NCI-H2107 treated with DMSO at 0.1 percent for 48 hours (cell line): ENCODE measurements at regions not wholly inside any gene's neighbourhood (a gene's known extent, or its start where the extent isn't known, plus 50 kb on each side); places are given as distances from the start of the nearest gene placed in this dataset.

ENCODE experiments used
- DNase-seq: peaks from one replicate; lab custom pipeline; 2025; ENCODE audit not compliant: unreplicated experiment; lab: John Stamatoyannopoulos, UW

DNA sequence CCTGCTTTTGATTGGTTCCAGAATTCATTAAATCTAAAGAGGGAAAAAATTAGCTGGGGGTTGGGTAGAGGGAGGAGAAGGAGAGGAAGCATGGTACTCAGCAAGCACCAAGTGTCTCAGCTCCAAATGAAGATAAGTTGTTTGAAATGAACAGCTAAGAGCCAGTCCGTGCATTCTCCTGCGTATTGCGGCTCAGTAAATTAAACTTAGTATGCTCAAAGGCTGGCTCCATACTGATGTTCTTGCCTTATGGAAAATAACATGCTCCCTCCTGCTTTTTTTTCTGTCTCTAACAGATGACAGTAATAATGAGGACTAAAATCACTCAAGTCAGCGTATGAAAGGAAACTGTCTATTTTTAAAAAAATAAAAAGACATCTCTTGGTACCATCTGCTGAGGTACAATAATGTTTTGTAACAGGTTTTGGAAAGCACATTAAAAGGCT lies 161.0 kb downstream of the SPATA31D1 start:
- DNase-seq: no peak

DNA sequence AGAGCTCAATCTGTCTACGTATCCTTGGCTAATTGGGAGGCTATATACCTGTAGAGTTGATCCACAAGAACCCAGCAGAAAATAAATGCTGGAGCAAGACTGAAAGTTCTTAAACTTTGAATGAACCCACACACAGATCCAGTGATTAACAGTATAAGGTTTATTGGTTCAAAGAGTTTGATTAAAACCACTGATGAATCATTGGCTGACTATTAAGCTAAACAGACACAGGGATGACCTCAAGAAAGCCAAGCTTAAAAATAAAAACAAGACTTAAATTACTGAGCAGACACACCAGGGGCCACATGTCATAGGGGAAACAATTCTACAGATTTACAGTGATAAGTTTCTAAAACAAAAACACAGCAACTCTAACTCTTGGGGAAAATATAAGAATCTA lies 163.6 kb downstream of the SPATA31D1 start:
- DNase-seq: no peak

DNA sequence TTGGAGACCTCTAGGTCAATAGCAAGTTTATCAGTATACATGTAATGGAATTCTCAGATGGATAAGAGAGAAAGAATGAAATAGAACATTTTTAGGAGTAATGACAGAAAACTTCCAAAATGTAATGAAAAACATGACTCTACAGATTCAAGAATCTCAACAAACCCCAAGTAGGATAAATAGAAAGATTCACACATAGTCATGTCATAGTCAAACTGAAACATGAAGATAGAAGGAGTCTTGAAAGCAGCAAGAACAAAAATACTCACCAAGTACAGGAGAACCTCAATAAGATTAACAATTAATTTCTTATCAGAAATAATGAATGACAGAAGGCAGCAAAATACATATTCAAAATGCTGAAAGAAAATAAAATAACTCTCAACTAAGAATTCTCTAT lies 164.5 kb downstream of the SPATA31D1 start:
- no peak for DNase-seq

DNA sequence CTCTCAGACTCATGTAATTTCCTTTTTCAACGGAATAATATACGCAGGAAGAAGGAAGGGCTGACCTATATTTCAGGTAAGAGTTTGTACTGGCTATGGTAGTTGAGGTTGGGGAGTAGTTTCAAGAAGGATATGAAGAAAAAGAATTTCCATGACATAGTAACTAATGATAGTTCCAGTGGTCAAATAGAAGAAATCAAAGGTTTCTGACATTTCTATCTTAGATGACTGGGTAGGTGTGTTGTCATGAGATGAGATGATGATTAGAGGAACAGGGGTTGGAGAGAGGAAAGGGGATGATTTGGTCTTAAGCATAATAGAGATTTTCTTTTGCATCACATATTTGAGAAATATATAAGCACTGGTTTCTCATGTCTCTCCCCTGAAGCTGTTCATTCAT lies 166.0 kb downstream of the SPATA31D1 start:
- DNase-seq: no peak

DNA sequence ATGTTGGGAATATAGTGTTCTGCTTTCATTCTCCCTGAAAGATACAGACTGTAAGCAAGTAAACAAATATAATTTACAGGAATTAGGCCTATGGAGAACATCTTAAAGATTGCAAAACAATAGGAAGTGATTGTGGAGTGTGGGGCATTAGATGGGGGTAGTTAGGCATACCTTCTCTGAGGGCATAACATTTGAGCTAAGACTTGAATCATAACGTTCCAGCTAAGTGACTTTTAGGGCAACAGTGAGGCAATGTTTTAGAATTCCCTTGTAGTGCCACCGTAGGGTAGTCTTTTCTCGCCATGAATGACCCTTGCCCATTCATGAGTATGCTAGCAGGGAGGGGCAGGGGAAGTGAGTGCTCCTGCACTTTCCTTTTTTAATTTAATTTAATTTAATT lies 173.3 kb downstream of the SPATA31D1 start:
- DNase-seq: no peak

DNA sequence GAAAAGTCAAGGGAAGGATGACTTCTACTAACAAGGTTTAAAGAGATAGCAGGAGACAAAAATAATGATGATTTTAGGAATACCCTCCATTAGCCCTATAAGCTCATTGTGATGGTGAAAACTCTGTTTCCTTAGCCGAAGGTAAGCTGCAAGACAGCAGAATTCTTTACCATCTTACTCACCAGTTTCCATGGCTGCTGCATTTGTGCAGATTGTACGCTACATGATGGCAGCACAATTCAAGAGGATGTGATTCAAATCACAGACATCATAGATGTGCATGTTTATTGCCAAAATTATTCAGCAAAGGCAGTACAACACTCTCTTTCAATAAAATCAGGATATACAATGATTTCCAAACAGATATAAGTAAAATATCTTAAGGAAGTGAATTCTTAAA lies 175.6 kb downstream of the SPATA31D1 start:
- DNase-seq: no peak

DNA sequence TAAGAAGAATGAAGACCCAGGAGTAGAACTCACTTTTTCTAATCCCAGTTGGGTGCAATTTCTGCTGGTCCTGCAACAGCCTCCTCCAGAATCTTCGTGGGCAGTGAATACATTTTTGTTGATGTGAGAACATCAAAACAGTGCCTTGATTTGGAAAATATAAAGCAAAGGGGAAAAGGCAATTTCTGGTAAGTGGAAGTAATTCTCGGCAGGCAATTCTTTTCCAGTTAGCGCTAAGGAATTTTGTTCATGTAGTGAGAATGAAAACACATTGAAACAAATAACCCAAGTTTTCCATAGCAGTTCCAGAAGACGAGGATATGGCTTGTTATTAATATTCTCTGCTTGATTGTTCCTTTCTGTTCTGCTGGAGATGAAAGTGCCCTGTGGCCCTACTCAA lies 178.7 kb downstream of the SPATA31D1 start:
- DNase-seq: no peak

DNA sequence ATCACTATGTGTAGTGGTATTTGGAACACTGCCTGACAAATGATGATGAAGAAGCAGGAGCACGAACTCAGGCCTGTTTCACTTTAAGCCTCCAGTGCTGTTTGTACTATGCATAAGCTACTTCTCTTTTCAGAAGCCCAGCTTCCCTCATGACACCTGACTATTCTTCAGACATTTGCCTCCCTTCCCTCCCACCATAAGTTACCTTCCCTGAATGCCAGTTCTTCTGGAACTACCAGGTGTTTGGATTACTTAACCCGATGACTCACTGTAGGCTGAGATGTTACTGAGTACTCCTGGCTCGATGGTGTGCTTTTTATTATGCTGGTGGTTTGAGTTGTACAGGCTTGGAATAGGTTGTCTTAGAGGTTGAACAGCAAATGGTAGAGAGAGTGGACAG lies 180.0 kb downstream of the SPATA31D1 start:
- no peak for DNase-seq

DNA sequence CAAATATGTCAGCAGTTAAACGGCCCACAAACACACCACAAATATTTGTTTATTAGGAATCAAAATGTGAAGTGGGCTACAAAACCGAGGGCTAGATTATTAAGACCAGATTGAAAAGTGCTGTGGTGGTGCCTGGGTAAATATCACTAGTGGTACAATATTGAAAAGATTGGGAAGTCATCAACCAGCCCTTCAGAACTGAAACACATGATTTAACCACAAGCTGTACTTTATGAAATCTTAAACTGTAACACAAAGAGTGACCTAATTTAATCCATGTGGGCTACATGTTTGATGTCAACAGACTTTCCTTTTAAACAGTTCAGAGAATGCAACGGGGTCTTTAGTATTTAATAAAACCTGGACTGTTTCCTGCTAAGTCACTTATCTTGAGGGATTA lies 182.3 kb downstream of the SPATA31D1 start:
- no peak for DNase-seq

DNA sequence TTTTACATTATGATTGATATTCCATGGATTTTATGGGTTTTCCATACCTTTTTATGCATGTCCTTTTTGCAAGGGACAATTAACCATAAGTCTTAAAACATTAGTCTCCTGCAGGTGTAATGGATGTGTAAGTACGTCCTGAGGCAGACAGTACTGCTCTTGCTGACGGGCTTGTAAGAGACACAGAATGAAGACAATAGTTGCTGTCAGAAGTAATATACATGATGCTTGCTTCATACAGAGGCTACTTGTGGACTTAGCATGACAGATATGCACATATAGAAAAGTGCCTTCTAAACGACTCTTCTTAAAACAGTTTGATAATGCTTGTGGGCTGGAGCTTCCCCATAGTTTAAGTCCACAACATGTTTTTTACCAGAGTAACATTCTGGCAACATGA lies 182.7 kb downstream of the SPATA31D1 start:
- no peak for DNase-seq

DNA sequence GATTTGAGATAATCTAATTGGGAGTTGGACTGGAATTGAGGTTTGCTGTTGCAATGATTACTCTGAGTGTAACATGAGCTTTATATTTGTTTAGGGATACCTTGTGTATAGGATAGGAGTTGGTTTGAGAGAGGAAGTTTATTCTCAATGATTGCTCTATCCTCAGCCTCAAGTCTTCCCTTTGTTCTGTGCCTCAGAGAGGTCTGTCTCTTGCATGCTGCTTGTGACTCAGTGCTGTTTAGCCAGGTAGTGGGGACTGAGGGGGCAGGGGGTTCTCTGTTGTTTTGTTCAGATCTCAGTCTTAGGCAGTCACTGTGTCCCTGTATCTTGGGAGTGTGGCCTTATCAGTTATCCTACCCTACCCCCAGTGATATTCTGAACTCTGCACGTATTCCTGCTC lies 192.1 kb downstream of the SPATA31D1 start:
- no peak for DNase-seq

DNA sequence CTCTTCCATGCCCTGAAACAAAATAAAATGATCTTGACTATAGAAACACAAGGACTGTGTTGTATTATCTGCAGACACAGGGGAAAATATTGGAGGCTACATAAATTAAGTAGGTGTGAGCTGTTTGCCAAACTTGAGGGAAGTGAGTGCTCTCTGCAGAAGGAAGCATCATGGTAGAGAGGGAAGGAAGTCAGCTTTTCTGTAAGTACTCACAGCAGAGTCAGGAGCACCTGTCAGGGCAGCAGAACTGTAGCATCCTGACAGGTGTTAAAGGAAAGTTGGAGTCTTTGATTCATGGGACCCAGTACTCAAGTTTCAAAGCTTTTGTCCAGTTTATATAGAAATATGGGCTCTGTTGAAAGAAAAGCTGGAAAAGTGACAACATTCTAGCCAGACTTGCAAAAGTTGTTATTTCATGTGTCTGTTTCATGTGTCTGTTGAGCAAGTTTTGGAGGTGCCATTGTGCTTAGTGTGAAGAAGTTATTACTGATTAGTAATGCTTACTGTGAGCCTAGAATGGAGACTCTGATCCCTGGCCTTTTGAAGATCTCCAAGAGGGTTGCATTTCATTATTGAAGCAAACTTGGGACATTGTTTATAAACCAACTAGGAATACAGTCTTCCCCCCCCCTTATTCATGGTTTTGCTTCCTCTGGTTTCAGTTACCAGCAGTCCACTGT lies 194.7 kb downstream of the SPATA31D1 start:
- no peak for DNase-seq

DNA sequence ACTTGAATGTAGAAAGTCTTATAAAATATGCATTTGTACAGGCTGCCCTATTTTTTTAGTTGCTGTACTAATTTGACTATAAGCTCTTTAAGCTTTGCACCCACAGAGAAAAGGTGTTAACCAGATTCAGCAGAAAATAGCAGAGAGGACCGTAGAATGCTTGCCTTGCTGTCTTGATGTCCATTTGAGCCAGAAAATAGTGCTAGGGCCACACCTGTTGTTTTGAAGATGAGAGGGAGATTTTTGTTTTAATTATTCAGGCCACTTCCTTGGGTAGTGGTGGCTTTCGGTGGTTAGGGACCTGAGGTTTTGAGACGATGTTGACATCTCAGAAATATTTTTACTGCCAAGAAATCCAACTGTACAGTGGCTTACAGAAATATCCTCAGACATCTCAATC lies 196.0 kb downstream of the SPATA31D1 start:
- no peak for DNase-seq

DNA sequence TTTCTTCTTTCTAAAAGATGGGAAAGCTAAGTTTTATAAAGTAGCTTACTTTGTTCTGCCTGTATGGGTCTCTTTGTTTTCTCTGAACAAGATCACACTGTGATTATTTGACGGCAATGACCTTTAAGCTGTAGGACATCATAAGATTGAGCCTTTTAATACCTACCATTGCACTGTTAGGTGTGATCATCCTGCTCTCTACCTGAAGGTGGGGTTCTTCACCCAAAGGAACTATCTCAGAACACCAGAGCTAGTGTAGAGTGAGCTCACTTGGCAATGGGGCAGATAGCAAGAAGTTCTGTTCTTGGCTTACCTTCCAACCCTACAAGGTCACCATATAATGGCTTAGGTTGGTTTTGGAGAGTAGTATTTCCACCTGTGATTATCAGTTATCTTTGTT lies 200.2 kb downstream of the SPATA31D1 start:
- no peak for DNase-seq

DNA sequence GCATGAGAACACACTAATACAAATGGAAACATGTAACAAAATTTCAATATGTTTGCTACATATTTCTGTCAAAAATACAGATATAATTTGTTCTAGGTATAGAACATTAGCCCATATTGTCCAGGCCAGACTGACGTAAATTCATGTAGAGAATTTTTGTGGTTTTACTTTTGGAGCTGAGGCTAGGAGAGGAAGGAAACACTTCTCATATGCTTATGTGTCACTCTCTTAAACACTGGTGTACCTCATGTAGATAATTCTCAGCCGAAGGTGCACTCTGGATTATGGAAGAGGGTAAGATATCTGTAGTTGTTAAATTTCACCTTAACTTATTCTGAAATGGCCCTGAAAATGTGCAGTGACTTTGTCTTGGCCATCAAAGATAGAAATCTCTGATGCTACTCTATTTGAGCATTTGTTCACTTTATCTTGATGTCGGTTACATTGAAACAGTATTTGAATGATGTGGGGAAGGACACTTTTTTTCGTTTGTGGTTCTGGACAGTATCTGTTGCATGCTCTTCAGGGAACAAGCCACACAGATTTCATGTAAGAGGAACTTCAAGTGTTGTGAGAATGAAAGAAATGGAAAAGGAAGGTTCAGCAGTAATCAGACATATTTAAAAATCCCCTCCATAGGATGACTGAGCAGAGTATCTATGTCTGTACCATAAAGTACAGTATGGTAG lies 202.7 kb downstream of the SPATA31D1 start:
- DNase-seq: no peak

DNA sequence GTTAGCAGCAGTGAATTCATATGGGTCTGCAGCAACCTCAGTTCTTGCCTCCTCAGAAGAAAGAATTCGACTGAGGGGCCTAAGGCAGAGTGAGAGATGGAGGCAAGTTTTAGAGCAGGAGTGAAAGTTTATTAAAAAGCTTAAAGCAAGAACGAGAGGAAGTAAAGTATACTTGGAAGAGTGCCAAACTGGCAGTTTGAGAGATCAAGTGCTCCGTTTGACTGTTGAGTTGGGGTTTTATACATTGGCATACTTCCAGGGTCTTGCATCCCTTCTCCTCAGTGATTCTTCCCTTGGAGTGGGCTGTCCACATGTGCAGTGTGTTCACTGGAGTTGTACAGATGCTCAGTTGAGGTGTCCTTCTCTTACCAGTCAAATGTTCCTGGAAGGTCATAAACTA lies 203.6 kb downstream of the SPATA31D1 start:
- DNase-seq: no peak

DNA sequence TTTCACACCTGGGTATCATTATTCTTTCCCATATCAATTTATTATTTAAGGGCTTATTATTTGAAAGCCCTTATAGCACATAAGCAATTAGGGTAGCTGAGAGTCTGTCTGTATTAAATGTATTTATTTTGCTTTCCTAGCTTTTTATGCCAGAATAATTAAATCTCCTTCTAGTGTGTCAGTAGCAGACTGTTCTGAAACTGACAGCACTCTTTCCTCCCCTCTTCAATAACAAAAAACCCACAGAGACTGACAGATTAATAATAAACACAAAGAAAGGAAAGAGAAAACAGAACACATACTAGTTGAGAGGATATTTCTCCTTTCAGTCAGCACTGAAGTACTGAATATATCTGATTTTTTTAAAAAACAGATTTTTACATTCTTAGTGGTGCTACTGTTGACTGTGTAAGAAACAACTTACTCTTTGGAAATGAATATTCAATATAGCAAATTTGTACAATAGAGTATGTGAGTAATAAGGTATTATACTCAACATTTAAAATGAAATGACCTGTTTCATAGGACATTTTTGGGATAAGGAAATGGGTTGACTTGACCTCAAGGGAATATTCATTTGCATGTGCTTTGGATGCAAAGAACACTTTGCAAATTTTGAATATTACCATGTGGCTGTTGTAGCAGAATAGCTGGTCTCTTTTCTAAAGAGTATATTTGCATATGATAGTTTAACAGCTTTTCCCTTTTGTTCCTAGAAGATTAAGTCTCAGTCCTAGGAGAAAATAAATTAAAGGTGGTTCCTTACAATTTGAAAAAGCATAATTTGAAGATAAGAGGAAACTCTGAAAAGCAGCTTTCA lies 208.3 kb downstream of the SPATA31D1 start:
- DNase-seq: no peak

DNA sequence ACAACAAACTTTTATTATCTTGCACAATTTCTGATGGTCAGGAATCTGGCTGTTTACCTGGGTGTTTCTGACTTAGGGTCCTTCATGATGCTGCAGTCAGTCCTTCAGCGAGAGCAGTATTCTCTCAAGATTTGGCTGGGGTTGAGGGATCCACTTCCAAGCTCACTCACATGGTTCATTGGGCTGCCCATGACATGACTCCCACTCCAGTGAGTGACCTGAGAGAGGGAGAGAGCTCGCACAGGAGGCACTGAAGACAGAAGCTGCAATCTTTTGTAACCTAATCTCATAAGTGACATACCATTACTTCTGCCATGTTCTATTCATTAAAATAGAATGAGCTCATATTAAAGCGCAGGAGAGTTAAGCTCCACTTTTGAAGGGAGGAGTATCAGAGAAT lies 212.6 kb downstream of the SPATA31D1 start:
- no peak for DNase-seq

DNA sequence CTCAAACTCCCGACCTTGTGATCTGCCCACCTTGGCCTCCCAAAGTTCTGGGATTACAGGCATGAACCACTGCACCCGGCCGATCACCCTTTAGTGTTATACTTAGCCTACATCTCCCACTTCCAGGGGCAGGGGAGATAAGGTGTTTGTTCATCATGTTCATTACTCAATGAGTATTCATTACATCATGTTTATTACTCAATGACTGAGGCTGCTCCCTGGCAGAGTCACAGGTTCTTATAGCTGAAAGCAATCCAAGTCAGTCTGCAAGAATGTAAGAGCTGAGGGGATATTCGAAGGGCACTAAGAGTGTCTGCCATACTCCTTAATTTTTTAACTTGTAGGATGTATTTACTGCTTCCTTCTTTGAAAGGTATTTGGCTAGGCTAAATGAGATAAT lies 214.2 kb downstream of the SPATA31D1 start:
- DNase-seq: no peak

DNA sequence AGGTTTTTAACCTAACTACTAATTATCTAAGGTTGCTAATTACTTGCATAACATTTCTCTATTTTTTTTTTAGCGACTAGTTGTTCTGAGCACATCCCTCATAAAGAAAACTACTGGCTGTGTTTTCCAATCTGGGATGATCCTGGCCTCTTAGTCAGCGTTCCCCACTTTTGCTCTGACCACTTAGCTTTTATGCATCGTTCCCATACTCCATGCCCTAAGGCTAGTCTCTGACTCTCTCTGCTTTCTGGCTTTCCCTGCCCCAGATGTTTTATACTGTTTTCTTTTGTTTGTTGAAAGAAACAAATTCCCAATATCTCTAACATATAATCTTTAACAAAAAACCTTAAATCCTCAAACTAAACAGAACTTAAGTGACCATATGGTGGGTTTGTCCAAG lies 217.9 kb downstream of the SPATA31D1 start:
- no peak for DNase-seq

DNA sequence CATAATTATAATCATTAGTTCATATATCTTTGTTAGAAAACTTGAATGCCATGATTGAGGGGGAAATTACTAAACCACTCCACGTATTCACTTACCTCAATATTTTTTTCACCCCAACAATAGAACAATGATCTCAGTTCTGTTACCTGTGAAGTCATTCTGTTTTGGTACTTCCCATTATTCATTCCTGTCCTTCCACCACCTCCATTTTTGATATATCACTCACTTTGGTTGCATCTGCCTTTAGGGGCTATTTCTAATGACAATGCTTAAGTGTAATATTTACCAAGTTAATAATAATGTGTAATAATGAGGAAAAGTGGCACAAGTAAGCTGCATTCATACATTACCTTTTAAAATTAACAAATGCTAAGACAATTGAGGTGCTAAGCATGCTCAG lies 218.4 kb downstream of the SPATA31D1 start:
- no peak for DNase-seq
